A673 (cell line): ENCODE measurements at regions not wholly inside any gene's neighbourhood (a gene's known extent, or its start where the extent isn't known, plus 50 kb on each side); places are given as distances from the start of the nearest gene placed in this dataset.

Source experiments
- EZH2 ChIP-seq: fragments of 200-600 bp; sonication (generic); IDR thresholded peaks from 2 replicates; pipeline ENCODE4 v1.6.1; 2017; ENCODE audit warnings: borderline replicate concordance, low read depth, mild to moderate bottlenecking, mixed read lengths, antibody characterized with exemption, low read length; ENCODE audit not compliant: poor library complexity, severe bottlenecking
- TF ChIP-seq, protein P1 (sequence below): fragments of 300-800, 200-600 bp; sonication (generic); conservative IDR thresholded peaks from 2 replicates; pipeline ENCODE4 v1.5.1; 2017; ENCODE audit warnings: low read depth, mild to moderate bottlenecking, antibody characterized with exemption, low read length, moderate library complexity, mixed read lengths

DNA sequence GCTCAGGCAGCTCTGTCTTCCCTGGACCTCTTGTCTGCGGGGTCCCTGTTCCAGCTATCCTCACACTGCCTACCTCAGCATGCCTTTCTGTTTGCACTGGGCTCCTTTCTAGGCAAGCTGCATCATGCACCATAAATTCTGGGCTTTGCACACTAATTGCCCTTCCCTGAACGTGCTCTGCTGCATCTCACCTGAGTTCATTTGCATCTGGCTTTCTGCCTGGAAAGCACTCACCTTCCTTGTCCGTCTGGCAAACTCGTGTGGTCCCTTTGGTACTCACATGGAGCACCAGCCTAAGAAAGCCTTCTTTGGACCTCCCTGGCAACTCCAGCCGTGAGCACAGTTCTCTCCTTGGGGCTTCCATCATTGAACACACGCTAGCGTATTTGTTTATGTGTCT lies 365.6 kb downstream of the SV2B start:
- TF ChIP-seq, protein P1, sequence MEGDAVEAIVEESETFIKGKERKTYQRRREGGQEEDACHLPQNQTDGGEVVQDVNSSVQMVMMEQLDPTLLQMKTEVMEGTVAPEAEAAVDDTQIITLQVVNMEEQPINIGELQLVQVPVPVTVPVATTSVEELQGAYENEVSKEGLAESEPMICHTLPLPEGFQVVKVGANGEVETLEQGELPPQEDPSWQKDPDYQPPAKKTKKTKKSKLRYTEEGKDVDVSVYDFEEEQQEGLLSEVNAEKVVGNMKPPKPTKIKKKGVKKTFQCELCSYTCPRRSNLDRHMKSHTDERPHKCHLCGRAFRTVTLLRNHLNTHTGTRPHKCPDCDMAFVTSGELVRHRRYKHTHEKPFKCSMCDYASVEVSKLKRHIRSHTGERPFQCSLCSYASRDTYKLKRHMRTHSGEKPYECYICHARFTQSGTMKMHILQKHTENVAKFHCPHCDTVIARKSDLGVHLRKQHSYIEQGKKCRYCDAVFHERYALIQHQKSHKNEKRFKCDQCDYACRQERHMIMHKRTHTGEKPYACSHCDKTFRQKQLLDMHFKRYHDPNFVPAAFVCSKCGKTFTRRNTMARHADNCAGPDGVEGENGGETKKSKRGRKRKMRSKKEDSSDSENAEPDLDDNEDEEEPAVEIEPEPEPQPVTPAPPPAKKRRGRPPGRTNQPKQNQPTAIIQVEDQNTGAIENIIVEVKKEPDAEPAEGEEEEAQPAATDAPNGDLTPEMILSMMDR: no peak
- no peak for TF ChIP-seq EZH2
